Trophoblast cell (in vitro differentiated cells and primary cell): ENCODE measurements at regions not wholly inside any gene's neighbourhood (a gene's known extent, or its start where the extent isn't known, plus 50 kb on each side); places are given as distances from the start of the nearest gene placed in this dataset.

Source experiments
- DNase-seq, 2 donors: peaks; one replicate each; pipeline ENCODE4 v3.0.0-alpha.2; 2016
- H2AFZ ChIP-seq: 2 replicates; pipeline ENCODE4 v1.6.1; 2013; ENCODE audit warnings: low read length, moderate library complexity, mild to moderate bottlenecking; ENCODE audit not compliant: insufficient read depth, poor library complexity
- H2AK5ac ChIP-seq: 2 replicates; pipeline ENCODE4 v1.6.1; 2013; ENCODE audit warnings: mild to moderate bottlenecking, low read length
- H2BK120ac ChIP-seq: 2 replicates; pipeline ENCODE4 v1.6.1; 2013; ENCODE audit warnings: low read length, mild to moderate bottlenecking, moderate library complexity; ENCODE audit not compliant: insufficient read depth, poor library complexity
- H2BK12ac ChIP-seq: 2 replicates; pipeline ENCODE4 v1.6.1; 2013; ENCODE audit warnings: mild to moderate bottlenecking, low read length, moderate library complexity
- H2BK5ac ChIP-seq: 2 replicates; pipeline ENCODE4 v1.6.1; 2013; ENCODE audit warnings: low read length, low read depth, moderate library complexity, mild to moderate bottlenecking; ENCODE audit not compliant: poor library complexity
- H3K14ac ChIP-seq: 2 replicates; pipeline ENCODE4 v1.6.1; 2013; ENCODE audit warnings: mild to moderate bottlenecking, low read length
- H3K18ac ChIP-seq: 2 replicates; pipeline ENCODE4 v1.6.1; 2013; ENCODE audit warnings: mild to moderate bottlenecking, low read length
- H3K23ac ChIP-seq: 2 replicates; pipeline ENCODE4 v1.6.1; 2013; ENCODE audit warnings: low read length
- H3K27ac ChIP-seq: 2 replicates; pipeline ENCODE4 v1.5.1; 2013; ENCODE audit warnings: low read depth, mild to moderate bottlenecking, inconsistent platforms, low read length, moderate library complexity
- H3K27me3 ChIP-seq: 2 replicates; pipeline ENCODE4 v1.6.1; 2013; ENCODE audit warnings: inconsistent platforms, mild to moderate bottlenecking, low read length, moderate library complexity; ENCODE audit not compliant: insufficient read depth
- H3K36me3 ChIP-seq, 2 experiments: 1 replicate in 1 of 2; 2 replicates in 1 of 2; pipeline ENCODE4 v1.6.1; 2013; ENCODE audit warnings: low read length in 2 of 2, mild to moderate bottlenecking in 2 of 2, moderate library complexity in 1 of 2; ENCODE audit not compliant: insufficient read depth in 2 of 2, control insufficient read depth in 1 of 2
- H3K4ac ChIP-seq: 2 replicates; pipeline ENCODE4 v1.6.1; 2013; ENCODE audit warnings: low read depth, mild to moderate bottlenecking, low read length, moderate library complexity
- H3K4me1 ChIP-seq, 2 experiments: 1 replicate in 1 of 2; 2 replicates in 1 of 2; pipeline ENCODE4 v1.6.1; 2013; ENCODE audit warnings: low read length in 2 of 2, mild to moderate bottlenecking in 2 of 2, moderate library complexity in 1 of 2; ENCODE audit not compliant: insufficient read depth in 2 of 2, control insufficient read depth in 1 of 2
- H3K4me2 ChIP-seq: 2 replicates; pipeline ENCODE4 v1.6.1; 2013; ENCODE audit warnings: inconsistent platforms, mild to moderate bottlenecking, low read length, moderate library complexity
- H3K4me3 ChIP-seq: 2 replicates; pipeline ENCODE4 v1.5.1; 2013; ENCODE audit warnings: mild to moderate bottlenecking, low read depth, low read length, inconsistent platforms
- H3K79me1 ChIP-seq: one replicate; pipeline ENCODE4 v1.6.1; 2013; ENCODE audit warnings: low read length
- H3K79me2 ChIP-seq: 2 replicates; pipeline ENCODE4 v1.6.1; 2013; ENCODE audit warnings: low read length, mild to moderate bottlenecking; ENCODE audit not compliant: control insufficient read depth, insufficient read depth, poor library complexity
- H3K9ac ChIP-seq: 2 replicates; pipeline ENCODE4 v1.6.1; 2013; ENCODE audit warnings: mild to moderate bottlenecking, low read length
- H3K9me3 ChIP-seq: 2 replicates; pipeline ENCODE4 v1.6.1; 2013; ENCODE audit warnings: low read depth, mild to moderate bottlenecking, control low read depth, inconsistent platforms, low read length; ENCODE audit not compliant: insufficient read depth
- H4K12ac ChIP-seq: 2 replicates; pipeline ENCODE4 v1.6.1; 2013; ENCODE audit warnings: low read depth, mild to moderate bottlenecking, low read length, moderate library complexity
- H4K8ac ChIP-seq: 2 replicates; pipeline ENCODE4 v1.6.1; 2013; ENCODE audit warnings: low read depth, mild to moderate bottlenecking, low read length, moderate library complexity
- H4K91ac ChIP-seq: one replicate; pipeline ENCODE4 v1.6.1; 2013; ENCODE audit warnings: low read depth, mild to moderate bottlenecking, low read length, moderate library complexity
- WGBS: extraction: QIAGEN DNeasy Blood & Tissue Kit; methylation state at CpG from one replicate; pipeline ENCODE4 v1.1.7; 2013; ENCODE audit warnings: missing lambda C conversion rate; ENCODE audit not compliant: insufficient read length, insufficient coverage; ENCODE audit errors: extremely low coverage; 5-methylcytosine and 5-hydroxymethylcytosine counted together

DNA sequence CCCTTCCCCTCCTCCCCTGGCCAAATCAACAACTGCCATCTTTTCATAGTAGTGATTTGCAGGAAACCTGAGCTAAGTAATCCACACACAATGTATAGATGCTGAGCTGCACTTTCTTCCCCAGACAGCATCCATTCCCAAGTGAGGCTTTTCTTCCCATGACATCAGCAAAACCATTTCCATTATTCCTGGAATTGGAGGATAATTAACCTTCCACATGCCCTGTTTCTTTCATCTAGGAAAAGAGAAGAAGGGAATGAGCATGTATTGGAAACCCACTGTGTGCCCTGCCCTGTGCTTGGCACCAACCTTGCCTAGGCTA lies 268.0 kb downstream of the ZSWIM6 start:
- no peak overlapping the region for H4K8ac ChIP-seq
- H3K79me2 ChIP-seq, result no peaks in the 10 kb centered on the region
- no peak overlapping the region for H2AFZ ChIP-seq
- no peaks in the 10 kb centered on the region for H3K27me3 ChIP-seq
- H3K9ac ChIP-seq, result no peak overlapping the region
- no peaks in the 10 kb centered on the region for H3K36me3 ChIP-seq
- H3K23ac ChIP-seq, result no peak overlapping the region
- H2BK5ac ChIP-seq, result no peak overlapping the region
- H3K4me2 ChIP-seq, result no peak overlapping the region
- H3K4me3 ChIP-seq, result no peak overlapping the region
- no peaks in the 10 kb centered on the region for H3K79me1 ChIP-seq
- H3K27ac ChIP-seq, result no peak overlapping the region
- H2AK5ac ChIP-seq, result no peak overlapping the region
- H3K9me3 ChIP-seq, result no peaks in the 10 kb centered on the region
- H3K4ac ChIP-seq, result no peak overlapping the region
- H3K14ac ChIP-seq, result no peak overlapping the region
- DNase-seq, result no peak
- H3K18ac ChIP-seq, result no peak overlapping the region
- no peak overlapping the region for H4K12ac ChIP-seq
- H3K4me1 ChIP-seq, result peaks cover 0 to 4% of the 10 kb centered on the region in 2 experiments
- no peak overlapping the region for H4K91ac ChIP-seq
- H2BK120ac ChIP-seq, result no peak overlapping the region
- H2BK12ac ChIP-seq, result no peak overlapping the region

DNA sequence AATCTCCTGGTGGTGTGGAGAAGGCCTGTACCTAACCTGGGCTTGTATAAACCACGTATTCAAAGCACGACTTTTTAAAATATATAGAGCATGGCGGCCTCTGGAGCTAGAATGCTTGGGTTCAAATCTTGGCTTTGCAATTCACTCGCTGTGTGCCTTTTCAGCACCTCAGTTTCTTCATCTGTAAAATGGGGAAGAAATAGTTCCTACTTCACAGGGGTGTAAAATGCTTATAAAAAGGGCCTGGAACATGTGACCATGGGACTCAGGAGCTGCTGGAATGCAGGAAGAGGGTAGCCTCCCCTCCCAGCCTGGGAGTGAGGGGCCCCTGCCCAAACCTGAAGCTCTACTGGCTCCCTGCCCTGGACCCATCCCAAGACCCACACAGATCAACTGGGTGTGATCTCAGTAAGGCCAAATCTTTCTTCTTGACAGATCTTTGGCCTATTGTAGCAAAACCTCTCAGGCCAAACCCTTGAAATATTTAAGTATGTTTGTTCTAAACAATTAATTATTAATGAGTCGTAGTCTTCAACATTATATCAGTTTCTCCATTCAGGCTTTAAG lies 269.0 kb downstream of the ZSWIM6 start:
- Histone ChIP-seq H3K79me1 (no peaks in the 10 kb centered on the region), H2BK5ac (no peak overlapping the region), H3K14ac (no peak overlapping the region), H3K79me2 (no peaks in the 10 kb centered on the region), H3K4me2 (no peak overlapping the region), H4K12ac (no peak overlapping the region), H4K8ac (no peak overlapping the region), H3K4ac (no peak overlapping the region), H3K27ac (no peak overlapping the region), H3K18ac (no peak overlapping the region), H2AFZ (no peak overlapping the region), H3K4me1 (peaks cover 0 to 4% of the 10 kb centered on the region in 2 experiments), H3K4me3 (no peak overlapping the region), H3K27me3 (no peaks in the 10 kb centered on the region), H2AK5ac (no peak overlapping the region), H2BK12ac (no peak overlapping the region), H3K23ac (no peak overlapping the region), H3K9me3 (no peaks in the 10 kb centered on the region), H2BK120ac (no peak overlapping the region), H4K91ac (no peak overlapping the region), H3K9ac (no peak overlapping the region), H3K36me3 (no peaks in the 10 kb centered on the region)
- DNase-seq, result no peak
- no CpG with 5 or more reads among the region's 5 CpGs for WGBS

DNA sequence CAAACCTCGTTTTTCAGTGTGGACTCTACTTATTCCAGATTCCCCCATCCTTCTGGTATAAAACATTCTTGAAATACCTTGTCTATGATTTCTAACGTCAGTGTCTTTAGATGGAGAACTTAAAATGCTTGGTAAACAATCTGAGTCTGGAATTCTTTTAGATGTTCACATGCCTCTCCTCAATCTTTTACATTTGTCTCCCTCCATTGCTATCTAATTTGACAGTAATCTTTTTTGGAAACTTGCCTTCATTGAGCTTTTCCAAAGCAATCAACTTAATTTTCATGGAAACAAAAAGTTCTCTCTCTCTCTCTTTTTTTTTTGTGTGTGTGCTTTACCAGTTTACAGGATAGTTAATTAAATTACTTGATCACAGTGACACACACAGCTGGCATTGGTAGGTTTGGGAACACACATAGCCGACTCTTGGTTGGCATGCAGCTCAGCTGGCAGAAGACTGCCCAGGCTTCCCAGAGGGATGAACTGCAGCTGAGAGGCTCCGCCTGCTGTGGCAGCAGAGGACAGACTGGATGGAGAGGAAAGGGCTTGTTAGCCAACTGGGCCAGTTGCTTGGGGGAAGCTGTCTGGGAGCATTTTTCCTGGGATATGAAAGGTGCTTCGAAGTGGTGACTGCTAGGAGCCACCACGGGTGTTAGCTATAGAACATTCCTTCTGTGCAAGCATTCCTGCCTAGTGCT lies 271.3 kb downstream of the ZSWIM6 start:
- Histone ChIP-seq H2BK120ac (no peak overlapping the region), H3K14ac (no peak overlapping the region), H3K23ac (no peak overlapping the region), H3K4me3 (no peak overlapping the region), H3K27me3 (no peaks in the 10 kb centered on the region), H3K9ac (no peak overlapping the region), H3K4ac (no peak overlapping the region), H3K4me2 (no peak overlapping the region), H3K79me1 (no peaks in the 10 kb centered on the region), H4K91ac (no peak overlapping the region), H3K36me3 (no peaks in the 10 kb centered on the region), H2AK5ac (no peak overlapping the region), H4K12ac (no peak overlapping the region), H2BK5ac (no peak overlapping the region), H3K9me3 (no peaks in the 10 kb centered on the region), H4K8ac (no peak overlapping the region), H3K79me2 (no peaks in the 10 kb centered on the region), H2BK12ac (no peak overlapping the region), H2AFZ (no peak overlapping the region), H3K4me1 (peaks cover 0 to 4% of the 10 kb centered on the region in 2 experiments), H3K18ac (no peak overlapping the region), H3K27ac (no peak overlapping the region)
- DNase-seq, result peak in 1 of 2 donors; percentile 35
- no CpG with 5 or more reads among the region's 6 CpGs for WGBS

DNA sequence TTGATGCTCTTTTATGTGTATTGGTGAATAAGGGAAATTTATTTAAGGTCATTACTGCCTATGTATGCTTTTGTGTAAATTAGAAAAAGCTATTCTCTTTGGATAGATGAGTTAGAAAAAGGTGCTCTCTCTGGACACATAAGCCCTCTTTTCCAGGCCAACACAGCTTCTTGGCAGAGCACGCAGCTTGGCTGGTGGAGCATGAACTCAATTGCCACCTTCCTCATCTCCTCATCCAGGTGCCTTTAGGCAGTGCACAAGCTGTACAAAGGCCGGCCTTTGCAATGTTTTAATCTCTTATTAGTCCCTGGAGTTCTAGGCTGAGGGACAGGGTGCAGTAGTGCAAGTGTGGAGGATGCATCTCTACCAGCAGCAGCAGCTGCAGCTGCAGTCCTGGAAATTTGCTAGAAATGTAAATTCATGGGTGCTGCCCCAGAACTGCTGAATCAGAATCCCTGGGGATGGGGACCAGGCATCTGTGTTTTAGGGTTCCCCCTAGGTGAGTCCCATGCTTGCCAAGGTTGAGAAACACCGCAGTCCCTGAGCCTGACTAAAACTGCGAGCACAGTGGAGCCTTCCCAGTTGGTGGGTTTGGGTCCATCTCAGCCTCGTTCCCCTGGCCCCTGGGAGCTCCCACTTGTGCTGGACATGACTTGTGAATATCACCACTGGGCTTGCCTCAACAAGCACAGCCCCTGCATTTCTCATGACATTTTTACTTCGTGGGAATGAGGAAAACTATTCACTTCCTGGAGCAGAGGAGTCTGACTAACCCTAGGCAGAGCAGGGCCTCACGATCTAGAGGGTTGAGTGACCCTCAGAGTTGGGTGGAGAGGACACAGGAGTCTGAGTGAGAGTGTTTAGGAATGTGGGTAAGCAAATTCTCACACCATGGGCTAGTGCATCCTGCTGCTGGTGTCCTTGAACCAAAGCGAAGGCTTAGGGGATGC lies 272.3 kb downstream of the ZSWIM6 start:
- no peak overlapping the region for H3K18ac ChIP-seq
- no peaks in the 10 kb centered on the region for H3K79me1 ChIP-seq
- no CpG with 5 or more reads among the region's 8 CpGs for WGBS
- H3K4me1 ChIP-seq, result peaks cover 0 to 4% of the 10 kb centered on the region in 2 experiments
- H3K36me3 ChIP-seq, result no peaks in the 10 kb centered on the region
- no peak overlapping the region for H3K4ac ChIP-seq
- no peaks in the 10 kb centered on the region for H3K27me3 ChIP-seq
- H3K14ac ChIP-seq, result no peak overlapping the region
- H3K4me3 ChIP-seq, result no peak overlapping the region
- H3K23ac ChIP-seq, result no peak overlapping the region
- H4K8ac ChIP-seq, result peak overlapping the region; percentile 58
- peak overlapping the region; percentile 10 for H4K91ac ChIP-seq
- no peaks in the 10 kb centered on the region for H3K9me3 ChIP-seq
- H2BK5ac ChIP-seq, result no peak overlapping the region
- no peak overlapping the region for H3K4me2 ChIP-seq
- DNase-seq, result no peak
- H4K12ac ChIP-seq, result no peak overlapping the region
- H2AFZ ChIP-seq, result peak overlapping the region; percentile 30
- H2BK120ac ChIP-seq, result no peak overlapping the region
- no peaks in the 10 kb centered on the region for H3K79me2 ChIP-seq
- no peak overlapping the region for H2BK12ac ChIP-seq
- no peak overlapping the region for H3K27ac ChIP-seq
- H2AK5ac ChIP-seq, result no peak overlapping the region
- H3K9ac ChIP-seq, result no peak overlapping the region
